Activated CD4-positive, alpha-beta T cell treated with anti-CD3 and anti-CD28 coated beads for 4 hours (primary cell): ENCODE measurements at regions not wholly inside any gene's neighbourhood (a gene's known extent, or its start where the extent isn't known, plus 50 kb on each side); places are given as distances from the start of the nearest gene placed in this dataset.

Experiments used
- DNase-seq, 2 donors: peaks; one replicate each; pipeline ENCODE4 v3.0.0-alpha.2; 2020

DNA sequence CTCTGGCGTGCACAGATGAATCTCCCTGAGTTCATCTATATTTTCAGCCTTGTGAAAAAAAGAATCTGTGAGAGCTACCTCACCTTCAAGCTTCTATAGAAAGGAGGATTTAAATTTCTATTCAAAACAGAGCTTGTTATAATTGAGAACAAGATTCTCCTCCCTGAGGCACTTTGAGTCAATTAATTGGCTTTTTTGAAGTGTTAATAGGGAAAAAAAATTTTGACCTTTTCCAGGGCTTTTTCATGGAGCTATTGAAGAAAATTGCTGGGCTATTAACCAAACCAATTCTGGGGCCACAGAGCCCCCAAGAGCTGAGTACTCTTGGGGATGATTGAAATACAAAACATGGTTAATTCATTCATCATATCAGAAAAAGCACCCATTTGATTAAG lies 225.1 kb downstream of the CMPK2 start:
- DNase-seq, result no peak

DNA sequence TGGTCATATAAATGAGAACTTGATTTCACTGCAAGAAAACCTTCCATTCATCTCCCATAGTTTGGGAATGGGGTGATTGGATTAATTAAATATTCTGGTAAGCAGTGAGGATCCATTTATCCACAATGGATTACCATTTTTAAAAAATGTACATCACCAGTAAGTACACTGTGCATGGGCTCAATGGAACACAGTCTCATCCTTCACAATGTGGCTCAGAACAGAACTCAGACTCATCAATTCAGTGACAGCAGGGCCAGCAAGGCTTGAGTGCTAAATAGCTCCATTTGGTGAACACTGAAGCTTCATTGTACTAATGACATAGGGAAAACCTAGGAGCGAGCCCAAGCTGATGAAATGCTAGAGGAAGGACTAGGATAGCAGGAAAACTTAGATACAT lies 223.8 kb downstream of the CMPK2 start:
- DNase-seq, result no peak

DNA sequence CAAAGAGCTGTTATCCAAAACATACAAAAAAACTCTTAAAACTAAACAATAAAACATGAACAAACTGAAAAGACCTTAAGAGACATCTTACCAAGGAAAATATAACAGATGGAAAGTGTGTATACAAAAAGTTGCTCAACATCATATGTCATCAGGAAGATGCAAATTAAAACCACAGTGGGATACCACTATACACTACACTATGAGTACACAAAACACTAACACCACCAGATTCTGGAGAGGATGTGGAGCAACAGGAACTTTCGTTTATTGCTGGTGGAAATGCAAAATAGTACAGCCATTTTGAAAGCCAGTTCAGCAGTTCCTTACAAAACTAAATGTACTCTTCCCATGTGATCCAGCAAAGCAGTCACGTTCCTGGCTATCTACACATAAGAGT lies 221.4 kb downstream of the CMPK2 start:
- DNase-seq, result no peak

DNA sequence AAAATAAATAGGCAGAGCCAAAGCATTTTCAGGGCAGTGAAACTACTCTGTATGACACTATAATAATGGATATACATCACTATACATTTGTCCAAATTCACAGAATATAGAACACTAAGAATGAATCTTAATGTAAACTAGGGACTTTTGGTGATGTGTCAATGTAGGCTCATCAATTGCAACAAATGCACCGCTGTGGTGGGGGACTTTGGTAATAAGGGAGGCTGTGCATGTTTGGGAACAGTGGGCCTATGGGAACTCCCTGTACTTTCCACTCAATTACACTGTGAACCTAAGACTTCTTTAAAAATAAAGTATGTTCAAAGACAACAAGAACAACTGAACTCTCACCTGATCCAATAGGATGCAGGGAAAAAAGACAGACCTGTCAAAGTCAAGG lies 220.7 kb downstream of the CMPK2 start:
- DNase-seq, result no peak

DNA sequence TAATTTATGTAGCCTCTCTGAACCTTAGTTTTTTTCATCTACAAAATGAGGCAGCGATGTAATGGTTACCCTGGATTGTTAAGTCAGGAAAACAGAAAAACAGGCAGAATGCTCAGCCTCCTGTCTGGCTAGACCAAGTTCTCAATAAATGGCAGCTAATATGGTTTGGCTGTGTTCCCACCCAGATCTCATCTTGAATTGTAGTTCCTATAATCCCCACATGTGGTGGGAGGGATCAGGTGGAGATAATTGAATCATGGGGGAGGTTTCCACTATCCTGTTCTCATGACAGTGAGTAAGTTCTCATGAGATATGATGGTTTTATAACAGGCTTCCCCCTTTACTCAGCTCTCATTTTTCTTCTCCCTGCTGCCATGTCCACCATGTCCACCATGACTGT lies 220.0 kb downstream of the CMPK2 start:
- no peak for DNase-seq

DNA sequence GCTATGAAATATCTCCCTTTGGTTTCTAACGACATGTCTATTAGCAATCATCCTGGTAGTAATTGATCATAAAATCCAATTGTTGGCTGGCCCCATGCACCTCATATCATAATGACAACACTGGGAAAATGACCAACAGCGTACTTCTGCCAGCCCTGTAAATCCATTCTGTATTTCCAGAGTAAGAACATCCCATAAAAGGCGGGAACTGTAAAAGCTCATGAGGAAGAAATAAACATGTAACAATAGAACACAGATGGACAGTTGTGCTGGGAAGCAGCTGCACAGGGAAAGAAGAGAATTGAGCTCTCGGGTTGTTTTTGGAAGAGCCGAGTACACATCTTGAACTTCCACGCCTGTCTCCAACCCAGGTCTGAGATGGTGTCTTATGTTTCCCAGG lies 218.7 kb downstream of the CMPK2 start:
- no peak for DNase-seq

DNA sequence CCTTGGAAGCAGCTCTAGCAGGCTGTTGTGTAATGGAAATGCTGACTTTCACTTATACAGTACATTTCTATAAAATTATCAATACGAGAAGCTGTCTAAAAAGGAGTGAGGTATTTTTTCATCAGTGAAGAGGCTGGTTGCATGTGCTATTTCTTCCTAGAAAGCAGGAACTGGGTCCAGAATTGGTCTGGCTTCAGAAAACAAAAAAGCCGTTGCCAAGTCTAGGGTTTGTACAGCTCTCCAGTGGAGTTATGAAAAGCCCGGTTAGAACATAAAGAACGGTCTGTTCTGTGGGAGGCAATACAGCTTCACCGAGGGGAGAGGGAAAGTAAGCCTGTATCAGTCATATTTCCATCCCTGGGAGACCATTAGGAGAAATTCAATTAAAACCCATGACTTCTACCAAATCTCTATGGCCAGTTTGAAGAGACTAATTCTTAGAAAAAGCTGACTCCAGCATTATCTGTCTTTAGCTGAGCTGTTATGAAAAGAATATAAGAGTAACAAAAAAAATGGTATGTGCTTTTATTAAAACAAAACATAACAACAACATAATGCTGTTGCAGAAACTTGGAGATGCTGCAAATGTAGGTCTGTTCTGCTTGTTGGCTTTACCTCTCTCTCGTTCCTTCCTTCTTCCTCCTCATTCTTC lies 217.0 kb downstream of the CMPK2 start:
- no peak for DNase-seq

DNA sequence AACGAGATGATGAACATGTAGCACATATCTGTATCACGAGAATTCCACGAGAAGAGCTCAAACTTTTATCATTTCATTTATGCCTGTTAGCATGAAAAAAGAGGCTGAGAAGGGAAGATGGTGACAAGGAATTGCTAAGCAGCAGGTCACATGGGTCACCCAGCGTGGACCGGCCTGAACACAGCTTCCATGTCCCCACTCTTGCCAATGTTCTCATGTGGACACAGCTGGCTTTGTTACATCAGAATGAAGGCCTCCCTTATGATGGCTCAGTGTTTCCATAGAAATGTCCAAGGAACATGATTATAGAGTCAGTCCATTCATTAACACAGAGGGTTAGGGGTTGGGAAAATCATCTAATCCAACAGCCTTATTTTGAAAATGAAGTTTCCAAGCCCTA lies 215.4 kb downstream of the CMPK2 start:
- no peak for DNase-seq

DNA sequence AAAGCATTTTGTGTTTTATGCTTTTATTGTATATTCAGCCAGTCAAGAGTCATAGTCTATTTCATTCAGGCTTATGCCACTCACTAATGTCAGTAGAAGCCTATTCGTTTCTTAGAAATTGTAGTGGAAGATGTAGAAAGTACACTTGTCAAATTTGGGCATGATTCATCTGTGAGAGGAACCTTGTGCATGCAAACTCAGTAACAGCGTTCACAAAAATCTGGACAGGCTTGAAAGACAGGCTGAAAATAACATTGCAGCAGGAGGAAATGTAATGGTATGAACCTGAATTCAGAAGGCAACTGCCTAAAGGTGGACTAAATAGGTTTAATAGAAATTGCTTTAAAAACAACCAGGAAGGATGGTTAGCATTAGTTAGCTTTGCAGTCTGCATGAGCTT lies 213.5 kb downstream of the CMPK2 start:
- no peak for DNase-seq

DNA sequence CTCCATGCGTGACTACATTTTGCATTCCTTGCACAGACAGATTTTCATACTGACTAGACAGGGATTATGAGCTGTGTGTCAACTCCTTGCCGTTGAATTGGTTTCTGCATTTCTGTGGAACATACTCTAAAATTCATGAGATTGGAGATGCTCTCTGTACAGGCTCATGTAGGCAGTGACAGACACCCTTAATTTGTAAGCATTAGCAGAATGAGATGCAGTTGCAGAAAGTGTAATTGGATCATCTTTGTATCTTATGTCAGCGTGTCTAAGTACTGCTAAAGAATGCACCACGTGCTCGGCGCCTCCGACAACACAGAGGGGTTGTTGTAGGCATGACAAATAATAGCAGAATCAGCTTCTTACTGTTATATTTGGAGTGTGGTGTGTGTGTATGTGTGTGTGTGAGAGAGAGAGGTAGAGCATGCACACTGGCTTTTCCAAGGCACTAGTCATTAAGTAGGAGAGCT lies 212.4 kb downstream of the CMPK2 start:
- no peak for DNase-seq

DNA sequence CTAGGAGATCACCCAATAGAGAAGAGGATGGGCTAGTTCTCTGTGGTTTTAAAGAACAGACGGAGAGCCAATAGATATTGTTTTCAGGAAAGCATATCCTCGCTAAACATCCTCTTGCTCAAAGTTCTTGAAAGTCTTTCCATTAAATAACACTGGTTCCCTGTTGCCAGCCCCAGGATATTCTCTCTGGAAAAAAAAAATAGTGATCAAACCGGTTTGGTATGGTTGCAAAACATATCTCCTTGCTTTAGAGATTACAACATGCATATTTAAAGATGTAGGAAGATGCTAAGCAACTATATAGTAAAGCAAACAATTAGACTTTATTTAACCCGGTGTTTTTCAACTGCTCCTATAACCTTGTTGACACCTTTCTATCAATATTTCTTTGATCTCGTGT lies 211.4 kb downstream of the CMPK2 start:
- DNase-seq, result no peak

DNA sequence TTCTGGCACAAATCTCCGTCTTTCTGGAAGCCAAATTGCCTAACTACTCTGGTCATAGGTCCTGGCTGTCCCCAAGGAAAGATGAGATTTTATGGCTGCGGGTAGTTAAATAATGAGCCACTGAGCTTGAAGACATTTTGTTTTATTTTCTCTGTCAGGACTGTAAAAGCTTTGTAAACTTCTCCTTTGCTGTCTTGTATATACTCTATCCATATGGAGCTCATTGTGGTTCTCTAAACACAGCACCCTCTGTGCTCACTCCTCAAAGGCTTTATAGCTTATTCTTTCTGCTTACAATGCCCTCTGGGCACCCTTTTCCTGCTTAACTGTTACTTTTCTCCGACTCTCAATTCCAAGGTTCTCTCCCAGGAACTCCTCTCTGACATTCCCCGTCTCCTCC lies 209.1 kb downstream of the CMPK2 start:
- no peak for DNase-seq

DNA sequence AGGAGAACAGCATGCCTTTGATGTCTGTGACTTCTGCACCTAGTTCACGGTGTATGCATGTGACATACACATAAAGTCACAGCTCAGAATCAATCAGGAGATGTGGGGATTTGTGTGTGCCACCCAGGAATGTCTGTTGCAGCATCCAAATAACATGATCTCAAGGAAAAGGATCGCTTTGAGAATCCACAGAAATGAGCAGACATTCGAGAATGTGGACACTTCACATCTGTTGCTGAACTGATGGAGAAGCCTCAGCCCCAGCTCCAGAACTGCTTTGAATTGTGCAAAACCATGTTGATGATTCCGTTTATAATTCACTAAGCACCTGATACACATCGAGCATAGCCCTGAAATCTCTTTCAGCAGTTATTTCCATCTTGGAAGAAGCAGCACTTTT lies 208.6 kb downstream of the CMPK2 start:
- no peak for DNase-seq

DNA sequence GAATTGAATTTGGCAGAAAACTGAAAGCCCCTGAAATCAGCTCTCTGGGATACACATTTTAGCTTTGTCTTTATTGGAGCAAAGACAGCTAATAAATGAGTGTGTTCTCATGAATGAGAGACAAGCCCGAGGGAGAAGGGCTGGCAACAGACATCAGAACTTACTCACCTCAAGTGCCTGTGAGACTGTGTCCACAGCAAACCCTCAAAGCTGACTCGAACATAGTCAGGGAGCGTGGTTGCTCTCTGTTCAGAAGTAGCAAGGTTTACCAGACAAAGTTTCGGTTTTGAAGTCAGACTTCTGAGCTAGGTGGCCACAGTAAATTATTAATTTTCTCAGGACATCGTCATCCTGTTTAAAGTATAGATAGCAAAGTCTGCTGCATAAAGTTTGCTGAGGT lies 207.9 kb downstream of the CMPK2 start:
- DNase-seq, result no peak

DNA sequence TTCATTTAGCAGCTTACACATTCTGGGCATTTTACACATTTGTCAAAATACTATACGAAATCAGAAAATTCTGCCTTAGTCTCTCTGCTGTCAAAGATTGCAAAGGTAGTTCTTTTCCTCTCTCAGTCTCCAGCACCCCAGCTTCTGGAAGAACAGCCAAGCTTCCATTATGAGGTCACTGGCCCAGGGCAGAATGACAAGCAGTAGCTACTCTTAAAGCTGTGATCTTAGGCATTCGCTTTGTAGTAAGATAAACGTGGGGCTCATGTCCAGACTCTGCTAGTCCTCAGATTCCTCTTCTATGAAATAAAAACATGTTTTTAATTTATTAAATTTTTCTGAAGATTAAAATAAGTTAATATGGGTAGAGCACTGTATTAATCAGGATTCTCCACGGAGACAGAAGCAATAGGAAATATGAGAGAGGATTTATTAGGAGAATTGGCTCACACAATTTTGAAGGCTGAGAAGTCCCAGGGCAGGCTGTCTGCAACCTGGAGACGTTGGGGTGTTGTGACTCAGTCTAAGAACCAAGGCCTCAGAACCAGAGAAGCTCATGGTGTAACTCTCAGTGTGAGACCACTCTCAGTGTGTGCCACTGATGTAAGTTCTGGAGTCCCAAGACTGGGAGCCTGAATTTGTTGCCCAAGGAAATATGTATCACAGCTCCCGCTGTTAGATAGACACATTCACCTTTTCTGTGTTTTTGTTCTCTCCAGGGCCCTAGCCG lies 201.2 kb downstream of the CMPK2 start:
- DNase-seq, result no peak

DNA sequence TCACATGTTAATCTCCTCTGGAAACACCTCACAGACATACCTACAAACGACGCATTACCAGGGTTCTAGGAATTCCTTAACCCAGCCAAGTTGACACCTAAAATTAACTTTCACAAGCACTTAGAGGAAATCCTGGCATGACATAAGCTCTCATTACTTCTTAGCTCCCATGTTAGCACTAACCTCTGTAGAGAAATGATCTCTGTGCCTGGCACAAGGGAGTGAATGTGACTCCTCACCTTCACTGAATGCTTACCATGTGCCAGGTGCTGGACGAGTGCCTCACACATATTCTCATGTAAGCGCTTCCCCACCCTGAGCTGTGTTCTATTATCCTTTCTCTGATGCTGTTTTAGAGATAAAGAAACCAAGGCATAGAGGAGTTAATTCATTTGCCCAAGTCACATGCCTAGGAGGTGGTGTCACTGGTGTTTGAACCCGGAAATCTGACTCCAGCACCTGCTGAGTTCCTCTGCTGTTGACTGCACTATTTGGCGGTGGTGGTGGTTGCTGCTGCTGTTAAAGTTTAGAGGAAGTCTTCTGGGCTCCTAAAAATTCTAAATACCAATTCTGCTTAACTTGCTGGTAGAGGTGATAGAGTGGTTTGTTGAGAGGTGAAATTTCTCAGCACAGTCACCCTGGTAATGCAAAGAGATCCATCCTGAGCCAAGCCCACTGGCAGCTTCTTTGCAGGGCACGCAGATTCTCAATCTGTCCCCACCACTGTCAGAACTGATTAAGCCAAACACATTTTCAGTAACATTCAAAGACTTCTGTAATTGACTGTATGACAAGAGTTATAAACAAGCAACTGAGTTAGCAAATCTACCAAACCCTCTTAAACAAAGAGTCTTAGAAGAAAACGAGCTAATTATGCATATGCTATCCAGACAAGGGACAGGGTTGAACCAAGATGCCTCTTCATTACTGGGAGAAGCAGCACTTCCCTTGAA lies 200.3 kb downstream of the CMPK2 start:
- DNase-seq, result no peak

DNA sequence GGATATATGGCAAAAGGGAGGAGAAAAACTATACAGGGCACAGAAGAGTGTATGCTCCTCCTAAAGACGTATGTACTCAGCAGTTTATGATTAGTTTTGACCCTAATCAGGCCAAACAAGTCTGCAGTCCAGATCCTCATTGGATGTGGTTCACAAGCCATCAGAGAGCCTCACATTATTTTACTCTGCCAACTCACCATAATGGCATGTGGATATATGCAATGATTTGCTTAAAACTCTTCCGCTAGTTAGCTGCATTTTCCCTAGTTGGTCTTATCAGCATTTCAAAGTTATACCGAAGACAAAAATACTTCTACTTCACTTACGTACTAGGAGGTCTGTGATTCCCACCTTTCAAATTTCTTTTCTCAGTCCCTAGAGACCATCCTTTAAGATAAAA lies 198.4 kb downstream of the CMPK2 start:
- DNase-seq, result no peak

DNA sequence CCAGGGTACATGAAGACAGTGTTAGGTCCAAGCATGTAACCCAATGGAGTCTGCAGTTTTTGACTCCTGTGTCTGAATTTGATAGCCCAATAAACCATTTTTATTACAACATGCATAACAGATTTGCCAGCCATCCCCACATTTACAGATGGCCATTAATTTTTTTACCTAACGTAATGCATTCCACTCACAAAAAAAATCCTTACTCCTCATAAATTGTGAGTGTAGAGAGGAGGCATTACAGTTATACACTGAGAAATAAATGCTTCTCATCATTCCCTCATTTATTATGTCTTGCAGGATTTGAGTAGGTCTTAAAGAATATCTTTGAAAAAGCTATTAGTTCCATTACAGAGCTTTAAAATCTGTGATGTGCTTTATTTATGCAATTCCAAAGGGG lies 193.8 kb downstream of the CMPK2 start:
- DNase-seq, result no peak

DNA sequence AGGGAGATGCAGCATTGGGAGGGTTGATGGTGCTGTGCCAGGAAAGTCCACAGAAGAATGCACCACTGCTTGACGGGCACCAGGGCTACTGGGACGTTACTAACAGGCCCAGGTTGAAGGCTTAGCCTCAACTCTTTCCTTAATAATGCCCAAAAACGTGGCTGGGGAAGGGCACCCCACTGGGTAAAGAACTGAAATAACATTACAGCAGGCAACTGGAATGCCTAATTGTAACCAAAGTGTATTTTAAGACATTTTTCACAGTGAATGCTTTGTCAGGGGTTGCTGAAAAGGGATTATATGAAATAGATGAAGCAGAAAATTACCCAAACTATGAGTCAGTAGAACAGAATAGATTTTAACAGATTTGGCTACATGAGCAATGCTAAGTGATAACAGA lies 191.3 kb downstream of the CMPK2 start:
- DNase-seq, result no peak

DNA sequence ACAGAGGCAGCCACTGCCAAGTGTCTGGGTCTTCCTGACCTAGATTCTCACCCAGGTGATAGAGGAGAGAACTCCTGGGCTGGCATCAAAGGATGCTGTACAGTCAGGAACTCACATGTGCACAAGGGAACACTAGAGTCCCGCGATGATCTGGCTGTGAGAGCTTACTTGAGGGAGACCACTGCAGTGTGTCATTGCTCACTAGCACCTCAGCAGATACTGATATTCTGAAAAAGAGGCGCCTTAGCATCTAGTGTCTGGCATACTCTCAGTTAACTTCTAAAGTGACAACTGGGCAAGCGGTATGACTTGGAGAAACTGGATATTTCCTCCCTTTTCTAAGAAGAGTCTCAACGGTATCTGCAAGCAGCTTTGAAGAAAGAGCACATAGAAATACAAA lies 189.9 kb downstream of the CMPK2 start:
- no peak for DNase-seq

DNA sequence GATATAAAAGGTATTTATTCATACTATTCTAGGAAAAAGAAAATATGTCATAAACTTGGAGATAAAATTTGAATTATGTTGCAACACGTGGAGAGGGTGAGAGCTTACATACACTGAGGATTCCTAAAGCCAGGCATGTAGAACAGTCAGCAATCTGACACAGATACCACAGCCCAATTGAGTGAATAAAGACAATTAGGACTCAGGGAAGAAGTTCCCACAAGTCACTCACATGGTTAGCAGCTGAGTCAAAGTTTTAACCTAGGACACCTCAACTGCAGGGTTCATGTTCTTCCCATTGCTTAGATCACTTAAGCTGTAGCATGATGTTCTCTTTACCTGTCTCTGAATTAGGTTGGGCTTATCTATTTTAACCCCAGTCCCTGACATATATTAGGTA lies 189.5 kb downstream of the CMPK2 start:
- no peak for DNase-seq

DNA sequence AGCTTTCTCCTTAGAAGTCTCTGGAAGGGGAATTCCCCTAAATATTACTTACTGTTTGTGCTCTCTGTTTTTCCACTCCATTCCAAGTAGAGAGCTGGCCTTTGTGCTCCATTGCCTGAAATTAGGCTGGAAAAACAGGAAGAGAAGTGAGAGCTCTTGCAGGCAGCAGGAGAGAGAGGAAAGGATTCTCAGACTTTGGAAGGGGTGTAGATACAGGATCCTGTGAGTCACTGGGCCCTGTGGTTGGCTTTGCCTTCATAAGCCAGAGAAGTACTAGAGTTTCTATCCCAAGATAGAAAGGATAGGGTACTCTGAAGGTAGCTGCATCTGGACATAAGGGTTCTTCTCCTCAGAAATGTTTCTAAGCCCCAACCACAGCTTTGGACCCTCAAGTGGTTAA lies 188.9 kb downstream of the CMPK2 start:
- no peak for DNase-seq

DNA sequence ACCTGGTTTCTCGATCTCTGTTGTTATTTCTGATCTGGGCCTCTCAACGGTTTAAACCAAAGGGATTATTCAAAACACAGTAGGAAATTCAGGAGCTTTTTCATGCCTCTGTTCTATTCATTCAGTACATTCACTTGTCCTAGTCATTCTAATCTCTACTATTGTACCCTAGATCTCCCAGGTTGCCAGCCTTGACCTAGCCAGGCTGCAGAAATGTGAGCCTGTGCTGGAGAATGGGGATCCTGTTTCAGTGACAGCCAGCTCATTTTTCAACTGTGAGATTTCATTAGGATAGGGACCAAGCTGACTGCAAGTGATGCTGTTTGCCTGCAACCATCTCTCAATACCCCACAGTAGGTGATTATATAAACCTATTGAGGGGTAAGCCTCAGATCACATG lies 186.2 kb downstream of the CMPK2 start:
- no peak for DNase-seq

DNA sequence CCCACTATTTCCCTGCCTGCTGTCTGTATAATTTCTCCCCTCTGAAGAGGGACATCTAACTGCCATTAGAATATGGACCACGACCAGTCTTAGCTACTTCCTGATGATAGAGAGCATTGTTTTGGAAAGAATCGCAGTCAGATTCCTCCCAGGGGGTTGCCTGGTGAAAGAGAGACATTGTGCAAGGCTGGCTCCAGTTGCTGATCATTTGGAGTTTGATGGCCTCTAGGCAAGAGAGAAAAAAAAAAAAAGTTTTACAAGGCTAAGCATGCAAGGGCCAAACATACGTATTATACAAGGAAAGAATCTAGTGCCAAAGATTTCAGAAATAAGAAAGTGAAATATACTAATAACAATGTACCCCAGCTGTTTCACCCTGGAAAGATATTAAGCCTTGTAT lies 182.2 kb downstream of the CMPK2 start:
- no peak for DNase-seq
